ENCODE measurements at regions not wholly inside any gene's neighbourhood (a gene's known extent, or its start where the extent isn't known, plus 50 kb on each side); places are given as distances from the start of the nearest gene placed in this dataset.

- TF ChIP-seq CTCF (IDR thresholded peaks at IDR 0.05; ENCODE audit: poor library complexity) = no peak
- no peak for TF ChIP-seq EZH2phosphoT487 (IDR thresholded peaks at IDR 0.05; ENCODE audit: low read depth, severe bottlenecking, unreplicated experiment)
Measured at GRCh38 chr16:86753399-86753798, 175.1 kb downstream of the FOXL1 start.

Measured in hepatocyte (in vitro differentiated cells).